ENCODE measurements at regions not wholly inside any gene's neighbourhood (a gene's known extent, or its start where the extent isn't known, plus 50 kb on each side); places are given as distances from the start of the nearest gene placed in this dataset.

GRCh38 chr13:100803091-100803490 lies 128.5 kb upstream of the TMTC4 start:
- TF ChIP-seq CTCF (optimal IDR thresholded peaks at IDR 0.05 in 1 of 3, IDR thresholded peaks at IDR 0.05 in 1 of 3, conservative IDR thresholded peaks at IDR 0.05 in 1 of 3; ENCODE audit: extremely low read depth in 1 of 3, insufficient read depth in 2 of 3, low read length in 3 of 3) (no peak), EZH2 (IDR thresholded peaks at IDR 0.05; ENCODE audit: low read length) (no peak)
